Endothelial cell (in vitro differentiated cells): ENCODE measurements at regions not wholly inside any gene's neighbourhood (a gene's known extent, or its start where the extent isn't known, plus 50 kb on each side); places are given as distances from the start of the nearest gene placed in this dataset.

Experiments used
- DNase-seq: peaks from one replicate; pipeline ENCODE4 v3.0.0; 2021; ENCODE audit warnings: low spot score
- H3K27ac Mint-ChIP-seq: one replicate; pipeline ENCODE4 v1.8.0; 2021; ENCODE audit warnings: mixed read lengths, inconsistent platforms; ENCODE audit not compliant: unreplicated experiment
- H3K27me3 Mint-ChIP-seq: one replicate; pipeline ENCODE4 v1.8.0; 2021; ENCODE audit warnings: mild to moderate bottlenecking, moderate library complexity, mixed read lengths, inconsistent platforms; ENCODE audit not compliant: unreplicated experiment
- H3K36me3 Mint-ChIP-seq: one replicate; pipeline ENCODE4 v1.8.0; 2021; ENCODE audit warnings: mild to moderate bottlenecking, low read depth, mixed read lengths, inconsistent platforms; ENCODE audit not compliant: unreplicated experiment
- H3K4me1 Mint-ChIP-seq: one replicate; pipeline ENCODE4 v1.8.0; 2021; ENCODE audit warnings: mild to moderate bottlenecking, mixed read lengths, inconsistent platforms; ENCODE audit not compliant: unreplicated experiment
- H3K4me3 Mint-ChIP-seq: one replicate; pipeline ENCODE4 v1.8.0; 2021; ENCODE audit warnings: mild to moderate bottlenecking, mixed read lengths, inconsistent platforms; ENCODE audit not compliant: unreplicated experiment
- H3K9me3 Mint-ChIP-seq: one replicate; pipeline ENCODE4 v1.8.0; 2021; ENCODE audit warnings: mixed read lengths, inconsistent platforms; ENCODE audit not compliant: unreplicated experiment
- CTCF ChIP-seq: fragments of 200-600 bp; sonication (generic); IDR thresholded peaks from one replicate; pipeline ENCODE4 v1.5.0; 2021; ENCODE audit warnings: antibody characterized with exemption; ENCODE audit not compliant: unreplicated experiment

GRCh38 chr11:135046556-135046955 lies 634.5 kb upstream of the B3GAT1 start:
- no peak for DNase-seq
- peaks cover 6% of the 10 kb centered on the region for H3K4me1 Mint-ChIP-seq
- H3K27me3 Mint-ChIP-seq: peaks cover 4% of the 10 kb centered on the region
- H3K36me3 Mint-ChIP-seq: no peaks in the 10 kb centered on the region
- H3K9me3 Mint-ChIP-seq: no peaks in the 10 kb centered on the region
- H3K4me3 Mint-ChIP-seq: no peak overlapping the region
- H3K27ac Mint-ChIP-seq: no peak overlapping the region
- TF ChIP-seq CTCF: no peak

GRCh38 chr11:135043434-135043833 lies 631.4 kb upstream of the B3GAT1 start:
- H3K4me3 Mint-ChIP-seq: no peak overlapping the region
- no peak overlapping the region for H3K27ac Mint-ChIP-seq
- no peak for DNase-seq
- H3K27me3 Mint-ChIP-seq: peaks cover 2% of the 10 kb centered on the region
- no peaks in the 10 kb centered on the region for H3K9me3 Mint-ChIP-seq
- H3K4me1 Mint-ChIP-seq: no peaks in the 10 kb centered on the region
- no peak for TF ChIP-seq CTCF
- no peaks in the 10 kb centered on the region for H3K36me3 Mint-ChIP-seq

GRCh38 chr11:135037828-135038227 lies 625.8 kb upstream of the B3GAT1 start:
- Mint-ChIP-seq H3K9me3 (no peaks in the 10 kb centered on the region), H3K27ac (no peak overlapping the region), H3K4me1 (no peaks in the 10 kb centered on the region), H3K27me3 (peaks cover 4% of the 10 kb centered on the region), H3K36me3 (peaks cover 4% of the 10 kb centered on the region), H3K4me3 (no peak overlapping the region)
- DNase-seq: no peak
- TF ChIP-seq CTCF: no peak

- no peak for DNase-seq
Observed at GRCh38 chr11:135036488-135037297, 624.7 kb upstream of the B3GAT1 start.

More at GRCh38 chr11:135036488-135037297, 624.7 kb upstream of the B3GAT1 start:
- Mint-ChIP-seq H3K9me3 (no peaks in the 10 kb centered on the region), H3K4me3 (no peak overlapping the region), H3K27me3 (peaks cover 6% of the 10 kb centered on the region), H3K27ac (no peak overlapping the region), H3K36me3 (peaks cover 4% of the 10 kb centered on the region), H3K4me1 (no peaks in the 10 kb centered on the region)
- TF ChIP-seq CTCF: no peak
